ENCODE measurements at regions not wholly inside any gene's neighbourhood (a gene's known extent, or its start where the extent isn't known, plus 50 kb on each side); places are given as distances from the start of the nearest gene placed in this dataset.

DNA sequence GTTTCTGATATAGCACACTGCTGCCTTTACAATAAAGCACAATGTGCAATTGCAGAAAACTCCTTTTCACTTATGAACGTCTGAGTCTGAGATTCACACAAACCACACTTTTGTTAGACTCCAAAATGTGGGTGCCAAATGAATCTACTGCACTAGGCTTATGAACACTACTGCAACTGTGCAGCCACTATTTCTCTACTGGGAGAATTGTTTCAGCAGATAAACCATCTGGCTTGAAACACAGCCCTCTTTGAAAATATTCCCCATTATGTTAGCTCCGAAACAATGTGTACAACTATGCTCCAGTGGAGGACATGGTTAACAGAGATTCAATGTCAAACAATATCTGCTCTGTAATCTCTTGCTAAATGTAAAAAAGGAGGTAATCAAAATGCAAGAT lies 188.7 kb upstream of the ZEB2 start:
- Mint-ChIP-seq H3K4me3 (no peak overlapping the region), H3K27ac (peak overlapping the region in 1 of 3 donors; percentile 10), H3K4me1 (peaks cover 16 to 18% (median 18%) of the 10 kb centered on the region in 3 donors), H3K27me3 (peaks cover 4% of the 10 kb centered on the region), H3K9me3 (no peaks in the 10 kb centered on the region), H3K36me3 (no peaks in the 10 kb centered on the region)

DNA sequence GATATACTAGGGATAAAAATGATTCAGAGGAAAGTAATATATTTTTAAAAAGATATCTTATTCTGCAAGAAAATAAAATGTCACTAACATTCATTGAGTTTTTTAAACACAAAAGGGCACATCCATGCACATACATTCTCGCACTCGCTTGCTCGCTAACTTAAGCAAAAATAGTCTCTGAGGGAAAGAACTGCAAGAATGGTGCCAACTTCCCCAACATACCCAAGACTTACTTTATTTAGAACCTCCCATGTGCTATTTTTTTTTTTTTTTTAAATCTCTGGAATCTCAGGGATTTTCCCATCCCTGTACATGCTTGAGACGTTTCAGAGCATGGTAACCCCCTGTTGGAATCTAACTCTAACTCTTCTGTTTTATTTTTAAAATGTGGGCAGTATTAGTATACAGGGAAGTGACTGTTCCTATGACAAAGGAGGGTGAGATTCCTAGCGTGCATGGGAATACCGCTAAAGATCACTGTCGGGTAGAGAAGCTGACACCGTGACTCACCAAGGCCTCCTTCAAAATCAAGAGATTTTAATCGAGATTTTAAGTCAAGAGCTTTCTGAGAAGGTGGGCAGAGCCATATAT lies 187.9 kb upstream of the ZEB2 start:
- Mint-ChIP-seq H3K27ac (no peak overlapping the region), H3K27me3 (peaks cover 4% of the 10 kb centered on the region), H3K36me3 (no peaks in the 10 kb centered on the region), H3K4me1 (peaks cover 16 to 23% (median 23%) of the 10 kb centered on the region in 3 donors), H3K4me3 (no peak overlapping the region), H3K9me3 (no peaks in the 10 kb centered on the region)

DNA sequence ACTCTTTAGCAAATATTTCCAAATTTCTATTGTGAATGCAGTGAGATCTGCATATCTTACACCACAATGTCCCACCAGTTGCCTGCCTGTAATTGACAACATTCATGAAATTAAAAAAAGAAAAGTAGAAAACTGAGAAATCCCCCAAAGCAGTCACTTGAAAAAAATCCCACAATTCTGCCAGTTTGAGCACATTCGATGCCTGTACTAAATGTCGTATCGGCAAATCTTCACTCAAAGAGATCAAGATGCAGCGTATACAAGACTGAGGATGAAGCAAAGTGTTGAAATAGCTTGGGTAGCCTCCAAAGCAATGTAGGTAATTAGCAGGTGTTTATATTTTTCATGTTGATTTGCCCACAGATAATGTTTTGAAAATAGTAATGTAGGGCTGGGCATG lies 186.7 kb upstream of the ZEB2 start:
- no peak overlapping the region for H3K27ac Mint-ChIP-seq
- no peaks in the 10 kb centered on the region for H3K9me3 Mint-ChIP-seq
- H3K27me3 Mint-ChIP-seq = no peaks in the 10 kb centered on the region
- no peaks in the 10 kb centered on the region for H3K36me3 Mint-ChIP-seq
- no peak overlapping the region for H3K4me3 Mint-ChIP-seq
- peaks cover 21 to 32% (median 30%) of the 10 kb centered on the region in 3 donors for H3K4me1 Mint-ChIP-seq

DNA sequence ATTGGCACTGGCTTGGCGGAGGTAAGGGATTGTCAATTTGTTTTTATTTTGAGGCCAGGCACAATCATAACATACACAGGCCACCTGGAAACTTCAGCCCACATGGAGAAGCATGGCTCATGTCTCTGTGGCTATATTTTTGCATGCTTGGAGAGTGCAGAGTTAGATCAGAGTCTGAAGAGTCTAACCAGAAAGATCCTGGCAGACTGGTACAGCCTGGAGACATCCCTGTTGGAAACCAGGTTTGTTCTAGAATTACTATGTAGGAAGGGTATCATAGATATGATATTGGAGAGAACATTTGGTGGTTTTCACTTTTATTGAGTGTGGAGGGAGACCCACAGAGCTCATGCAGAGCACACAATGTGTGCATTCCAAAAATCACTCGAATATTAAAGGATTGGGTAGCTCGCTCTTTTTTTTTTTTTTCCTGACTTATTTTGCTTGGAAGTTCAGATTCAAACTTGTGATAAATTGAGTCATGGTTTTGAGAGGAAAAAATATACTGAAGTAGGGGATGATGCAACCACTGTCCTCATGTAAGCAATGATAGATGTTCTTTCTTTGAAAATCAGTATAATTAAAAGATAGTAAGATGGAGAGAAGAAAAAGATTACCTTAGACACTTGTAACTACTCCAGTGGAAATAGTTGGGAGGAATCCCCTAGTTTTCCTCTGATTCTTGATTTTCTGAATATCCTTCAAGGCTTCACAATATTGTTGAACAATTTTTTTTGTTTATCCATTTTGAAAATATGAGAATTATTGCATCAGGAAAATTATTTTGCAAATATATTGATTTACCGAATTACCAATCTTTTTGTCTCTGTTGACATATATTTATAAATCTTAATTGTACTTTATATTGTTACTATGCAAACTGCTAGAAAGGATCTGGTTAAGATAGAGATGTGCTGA lies 185.7 kb upstream of the ZEB2 start:
- Mint-ChIP-seq H3K4me1 (peaks cover 22 to 37% (median 34%) of the 10 kb centered on the region in 3 donors), H3K36me3 (no peaks in the 10 kb centered on the region), H3K4me3 (no peak overlapping the region), H3K27me3 (no peaks in the 10 kb centered on the region), H3K27ac (no peak overlapping the region), H3K9me3 (no peaks in the 10 kb centered on the region)

DNA sequence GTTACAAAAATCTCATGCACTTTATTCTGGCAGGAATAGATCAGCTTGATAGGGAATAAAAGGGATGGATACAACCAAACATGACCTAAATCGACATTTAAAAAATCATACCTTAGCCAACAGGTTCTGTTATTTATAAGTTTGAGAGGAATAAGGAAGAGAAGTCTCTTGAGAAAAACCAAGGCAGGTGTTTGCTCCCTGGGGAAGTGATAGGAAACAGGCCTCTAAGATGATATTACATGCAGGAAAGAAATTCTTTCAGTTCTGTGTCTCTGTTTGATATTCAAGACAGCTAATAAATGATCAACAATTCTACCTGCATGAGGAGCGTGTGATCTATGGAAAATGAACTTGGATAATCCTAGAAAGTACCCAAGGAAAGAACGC lies 184.8 kb upstream of the ZEB2 start:
- peaks cover 22 to 41% (median 34%) of the 10 kb centered on the region in 3 donors for H3K4me1 Mint-ChIP-seq
- H3K27me3 Mint-ChIP-seq = no peaks in the 10 kb centered on the region
- H3K9me3 Mint-ChIP-seq = no peaks in the 10 kb centered on the region
- peak overlapping the region in 1 of 3 donors; percentile 30 for H3K27ac Mint-ChIP-seq
- H3K36me3 Mint-ChIP-seq = no peaks in the 10 kb centered on the region
- peak overlapping the region in 2 of 4 donors; percentile 61 to 70 for H3K4me3 Mint-ChIP-seq

DNA sequence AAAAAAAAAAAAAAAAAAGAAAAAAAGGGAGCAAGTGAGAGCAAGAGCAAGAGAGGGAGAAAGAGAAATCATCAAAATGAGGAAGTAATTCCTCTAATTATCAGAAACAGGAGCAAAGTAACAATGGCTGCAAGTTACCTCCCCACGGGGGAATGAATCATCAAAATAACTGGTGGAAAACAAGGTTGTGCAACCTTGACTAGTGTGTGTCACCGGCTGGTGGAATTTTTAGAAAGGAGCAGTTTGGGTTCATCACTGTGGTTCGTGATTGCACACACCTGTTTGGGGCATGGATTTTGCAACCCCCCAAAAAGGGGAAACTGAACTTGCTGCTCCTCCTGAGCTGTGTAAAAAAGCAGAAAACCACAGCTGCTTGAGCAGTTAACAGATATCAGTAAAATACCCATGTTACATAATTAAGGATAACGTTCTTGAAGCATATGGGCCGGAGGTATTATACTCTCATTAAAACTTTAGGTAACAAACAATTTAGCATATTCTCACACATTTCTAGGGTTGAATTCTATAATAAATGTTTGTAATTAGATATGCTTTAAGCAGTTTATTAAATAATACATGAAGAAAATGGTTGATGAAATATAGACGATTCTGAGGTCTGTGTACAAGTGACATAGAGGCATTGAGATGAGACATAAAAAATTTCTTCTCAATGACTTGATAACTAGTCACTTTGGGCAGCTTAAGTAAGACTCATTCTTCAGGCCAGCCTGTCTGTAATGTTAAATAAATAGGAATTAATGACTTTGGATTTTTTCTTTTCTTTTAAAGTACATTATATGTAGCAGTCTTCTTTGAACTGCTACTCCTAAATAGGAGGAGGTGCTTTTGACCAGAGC lies 184.2 kb upstream of the ZEB2 start:
- H3K4me3 Mint-ChIP-seq = peak overlapping the region in 3 of 4 donors; percentile 27 to 89 (median 70)
- H3K27me3 Mint-ChIP-seq = no peaks in the 10 kb centered on the region
- no peaks in the 10 kb centered on the region for H3K9me3 Mint-ChIP-seq
- H3K4me1 Mint-ChIP-seq = peaks cover 22 to 41% (median 34%) of the 10 kb centered on the region in 3 donors
- no peaks in the 10 kb centered on the region for H3K36me3 Mint-ChIP-seq
- H3K27ac Mint-ChIP-seq = peak overlapping the region in 1 of 3 donors; percentile 30

DNA sequence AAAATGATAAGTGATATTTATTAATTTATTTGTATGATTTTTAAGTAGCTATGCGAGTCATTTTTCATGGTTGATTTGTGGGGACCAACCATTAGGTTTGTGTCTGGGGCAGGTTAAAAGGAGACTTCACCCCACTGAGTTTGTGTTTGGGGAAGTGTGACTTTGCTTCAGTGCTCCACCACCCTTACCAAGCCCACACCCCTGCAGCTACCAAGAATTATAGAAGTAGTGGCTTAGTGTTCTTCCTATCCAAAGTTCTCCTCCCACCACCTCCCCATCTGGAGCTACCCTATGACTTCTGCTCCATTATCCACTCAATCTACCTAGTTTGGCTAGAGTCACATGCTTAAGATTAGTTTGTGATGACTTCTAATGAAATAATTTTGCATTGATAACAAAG lies 182.1 kb upstream of the ZEB2 start:
- Mint-ChIP-seq H3K9me3 (peaks cover 0 to 1% (median under 1%) of the 10 kb centered on the region in 3 donors), H3K36me3 (no peaks in the 10 kb centered on the region), H3K27me3 (no peaks in the 10 kb centered on the region), H3K27ac (peak overlapping the region in 1 of 3 donors; percentile 36), H3K4me1 (peaks cover 22 to 41% (median 34%) of the 10 kb centered on the region in 3 donors), H3K4me3 (peak overlapping the region in 1 of 4 donors; percentile 52)

DNA sequence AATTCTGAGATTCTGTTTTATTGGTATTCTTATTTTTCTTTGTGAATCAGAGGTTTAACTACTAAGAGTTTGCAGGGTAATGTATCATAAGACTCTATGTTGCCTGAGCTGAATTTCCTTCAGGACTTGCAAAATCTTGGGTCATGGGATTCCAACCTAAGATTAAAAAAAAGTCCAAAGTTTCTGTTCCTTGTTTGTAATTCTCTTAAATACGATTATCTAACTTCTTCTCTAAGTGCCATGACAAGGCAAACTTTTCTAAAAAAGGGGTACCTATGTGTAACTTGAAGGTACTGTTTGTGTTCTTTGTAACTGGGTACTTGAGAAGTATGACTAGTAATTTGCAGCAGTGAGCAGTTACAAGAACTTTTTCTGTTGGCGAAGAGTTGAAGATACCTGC lies 181.3 kb upstream of the ZEB2 start:
- Mint-ChIP-seq H3K27me3 (no peaks in the 10 kb centered on the region), H3K36me3 (no peaks in the 10 kb centered on the region), H3K4me3 (no peak overlapping the region), H3K4me1 (peaks cover 22 to 41% (median 34%) of the 10 kb centered on the region in 3 donors), H3K27ac (no peak overlapping the region), H3K9me3 (peaks cover 0 to 4% (median 3%) of the 10 kb centered on the region in 3 donors)

DNA sequence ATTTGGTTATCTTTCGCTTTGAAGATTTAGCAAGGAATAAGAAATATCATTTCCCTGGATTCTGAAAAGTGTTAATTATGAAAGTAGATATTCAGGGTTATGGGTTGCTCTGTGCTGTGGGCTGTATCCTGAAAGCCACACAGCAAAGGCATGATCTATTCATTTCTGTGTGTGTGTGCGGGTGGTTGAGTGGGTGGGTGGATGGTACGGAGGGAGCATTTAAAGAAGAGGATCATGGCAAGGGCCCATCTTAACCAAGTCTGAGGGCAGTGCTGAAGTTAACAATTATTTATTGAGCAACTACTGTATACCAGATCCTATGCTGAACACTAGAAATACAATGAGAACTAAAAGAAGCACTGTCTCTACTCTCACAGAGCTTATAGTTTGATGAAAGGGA lies 178.2 kb upstream of the ZEB2 start:
- H3K4me1 Mint-ChIP-seq = peaks cover 5 to 19% (median 12%) of the 10 kb centered on the region in 3 donors
- H3K36me3 Mint-ChIP-seq = no peaks in the 10 kb centered on the region

DNA sequence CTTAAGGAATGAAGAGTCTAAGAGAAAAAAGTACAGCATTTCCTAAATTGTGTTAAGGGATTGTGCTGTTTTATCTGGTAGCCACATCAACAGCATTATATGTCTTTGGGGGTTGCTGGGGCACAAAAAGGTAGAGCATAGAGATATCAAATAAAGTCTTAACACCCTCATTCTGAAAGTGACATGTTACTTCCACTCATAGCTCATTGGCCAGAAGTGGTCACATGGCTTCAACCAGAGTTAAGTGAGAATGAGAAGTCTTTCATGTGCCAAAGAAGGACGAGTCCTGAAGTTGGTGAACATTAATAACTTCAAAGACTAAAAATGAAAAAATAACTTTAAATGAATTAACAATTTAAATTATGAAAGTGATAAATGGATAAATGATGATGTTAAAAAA lies 175.7 kb upstream of the ZEB2 start:
- Mint-ChIP-seq H3K36me3 (no peaks in the 10 kb centered on the region), H3K4me1 (peaks cover 0 to 4% (median 0%) of the 10 kb centered on the region in 3 donors), H3K4me3 (no peak overlapping the region), H3K27me3 (no peaks in the 10 kb centered on the region), H3K27ac (no peak overlapping the region), H3K9me3 (peaks cover 0 to 4% (median 3%) of the 10 kb centered on the region in 3 donors)

More for the DNA sequence above, 178.2 kb upstream of the ZEB2 start:
- Mint-ChIP-seq H3K27me3 (no peaks in the 10 kb centered on the region), H3K4me3 (no peak overlapping the region), H3K27ac (no peak overlapping the region), H3K9me3 (peaks cover 0 to 4% (median 3%) of the 10 kb centered on the region in 3 donors)

DNA sequence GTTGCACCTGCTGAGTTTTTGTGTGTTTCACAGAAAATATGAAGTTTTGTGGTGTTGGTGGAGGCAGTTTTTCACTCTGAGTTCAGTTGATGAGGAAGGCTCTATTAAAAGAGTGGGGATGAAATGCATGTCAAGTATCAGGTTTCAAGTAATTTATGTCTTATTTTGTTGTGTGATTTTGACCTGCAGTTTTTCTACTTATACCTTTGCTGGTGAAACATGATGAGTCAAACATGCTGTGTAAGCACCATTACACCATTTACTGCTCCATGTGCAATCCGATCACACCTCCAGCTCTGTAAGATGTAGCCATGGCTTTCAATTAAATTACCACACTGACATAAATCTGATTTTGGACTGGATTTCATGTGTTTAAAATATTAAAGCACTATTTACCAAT lies 174.5 kb upstream of the ZEB2 start:
- Mint-ChIP-seq H3K36me3 (no peaks in the 10 kb centered on the region), H3K9me3 (peaks cover 0 to 4% (median 3%) of the 10 kb centered on the region in 3 donors), H3K4me3 (no peak overlapping the region), H3K27me3 (no peaks in the 10 kb centered on the region), H3K27ac (no peak overlapping the region), H3K4me1 (no peaks in the 10 kb centered on the region)

DNA sequence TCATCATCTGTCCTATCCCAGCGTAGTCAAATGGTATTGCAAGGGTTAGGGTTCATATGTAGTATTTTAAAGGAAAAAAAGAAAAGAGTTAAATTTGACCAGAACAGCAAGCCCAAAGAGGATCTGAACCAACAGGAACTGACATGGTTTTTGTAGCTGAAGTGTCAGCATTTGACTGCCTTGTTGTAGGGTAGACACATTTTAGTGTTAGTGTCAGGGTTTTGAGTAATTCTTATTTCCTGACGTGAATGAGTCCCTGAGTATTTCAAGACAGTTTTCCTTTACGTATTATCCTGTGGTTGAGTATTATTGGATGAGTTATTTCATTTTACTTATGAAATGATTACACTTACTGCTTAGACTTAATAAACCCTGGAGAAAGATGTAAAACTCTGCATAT lies 173.3 kb upstream of the ZEB2 start:
- Mint-ChIP-seq H3K27ac (no peak overlapping the region), H3K4me3 (no peak overlapping the region), H3K4me1 (no peaks in the 10 kb centered on the region), H3K27me3 (no peaks in the 10 kb centered on the region), H3K9me3 (peaks cover 0 to 4% (median 3%) of the 10 kb centered on the region in 3 donors), H3K36me3 (no peaks in the 10 kb centered on the region)

DNA sequence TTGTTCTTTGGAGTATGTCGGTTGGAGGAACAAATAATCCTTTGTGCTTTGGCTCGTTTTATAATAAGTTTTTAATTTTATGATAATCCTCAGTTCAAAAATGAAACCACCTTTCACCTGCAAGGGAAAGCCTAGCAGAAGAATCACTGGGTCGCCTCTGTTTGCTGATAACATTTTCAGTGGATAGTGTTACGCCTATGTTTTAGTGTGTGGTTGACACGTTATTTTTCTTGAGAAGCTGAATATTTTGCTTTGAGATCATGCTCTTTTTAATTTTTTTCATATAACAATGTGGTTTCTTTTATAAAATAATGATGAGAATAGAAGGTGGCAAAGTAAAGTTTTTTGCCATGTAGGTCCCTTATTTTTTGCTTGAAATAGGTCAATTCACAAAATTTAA lies 172.7 kb upstream of the ZEB2 start:
- Mint-ChIP-seq H3K4me3 (no peak overlapping the region), H3K36me3 (no peaks in the 10 kb centered on the region), H3K27ac (no peak overlapping the region)

DNA sequence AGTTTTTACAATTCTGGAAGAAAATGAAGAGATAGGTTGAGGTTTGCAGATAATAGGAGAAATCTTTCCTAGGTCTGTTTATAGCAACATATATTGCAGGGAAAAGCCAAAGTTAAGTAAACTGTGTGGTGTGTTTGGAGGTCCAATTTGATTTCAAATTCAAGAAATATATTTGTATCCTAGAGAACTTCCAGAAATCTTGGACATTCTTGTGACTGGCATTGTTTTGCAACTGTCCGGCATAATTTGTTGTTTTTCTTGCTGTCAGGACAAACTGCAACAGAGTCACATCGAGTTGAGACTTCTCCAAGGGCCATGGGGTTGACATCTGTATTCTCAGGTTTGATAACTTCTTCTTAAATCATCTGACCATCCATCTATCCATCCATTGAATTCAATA lies 170.9 kb upstream of the ZEB2 start:
- H3K9me3 Mint-ChIP-seq = no peaks in the 10 kb centered on the region
- H3K27me3 Mint-ChIP-seq = no peaks in the 10 kb centered on the region
- H3K4me1 Mint-ChIP-seq = peaks cover 3 to 4% (median 4%) of the 10 kb centered on the region in 3 donors
- no peaks in the 10 kb centered on the region for H3K36me3 Mint-ChIP-seq
- no peak overlapping the region for H3K4me3 Mint-ChIP-seq
- H3K27ac Mint-ChIP-seq = no peak overlapping the region

More for the DNA sequence above, 172.7 kb upstream of the ZEB2 start:
- Mint-ChIP-seq H3K9me3 (peaks cover 0 to 4% (median 3%) of the 10 kb centered on the region in 3 donors), H3K4me1 (no peaks in the 10 kb centered on the region), H3K27me3 (no peaks in the 10 kb centered on the region)
